H1 (cell line): ENCODE measurements at regions not wholly inside any gene's neighbourhood (a gene's known extent, or its start where the extent isn't known, plus 50 kb on each side); places are given as distances from the start of the nearest gene placed in this dataset.

ENCODE experiments used
- RXRA ChIP-seq: IDR thresholded peaks from 2 replicates; pipeline ENCODE4 v1.6.1; 2011; ENCODE audit warnings: low read depth, mild to moderate bottlenecking, low read length, moderate library complexity; ENCODE audit not compliant: insufficient read depth
- TAF7 ChIP-seq: optimal IDR thresholded peaks from 2 replicates; pipeline ENCODE3; 2011; ENCODE audit warnings: low read depth, mild to moderate bottlenecking, inconsistent platforms, low read length, moderate library complexity, borderline replicate concordance

DNA sequence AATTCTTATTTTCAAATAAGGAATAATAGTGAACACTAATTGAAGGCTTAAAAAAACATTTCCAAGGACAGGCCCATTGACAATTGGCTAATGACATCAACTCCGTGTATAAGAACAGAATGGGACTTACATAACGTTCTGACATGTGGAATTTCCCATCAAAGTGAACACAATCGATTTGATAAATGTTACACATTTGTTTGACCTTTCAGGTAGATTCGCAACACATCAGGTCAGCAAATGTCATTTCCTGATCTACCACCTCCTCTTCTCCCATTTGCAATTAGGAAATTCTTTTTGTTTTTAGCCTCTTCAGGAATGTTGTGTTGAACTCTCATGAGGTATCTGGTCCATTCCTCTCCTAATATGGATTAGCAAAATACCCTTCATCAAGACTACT is 292.9 kb upstream of the SLC14A2 start (continued):
- TF ChIP-seq TAF7 (no peak), RXRA (no peak)
